Hematopoietic multipotent progenitor cell treated with erythropoietin and hydrocortisone succinate and interleukin-3 and kit ligand, for 17 days (in vitro differentiated cells): ENCODE measurements at regions not wholly inside any gene's neighbourhood (a gene's known extent, or its start where the extent isn't known, plus 50 kb on each side); places are given as distances from the start of the nearest gene placed in this dataset.
"Not testable (repeated sequence)": the region's sequence is repeated elsewhere in the genome, so short reads cannot be mapped to it uniquely, and the experiment has no call there.

Experiments
- DNase-seq: peaks from one replicate; pipeline ENCODE4 v3.0.0-alpha.2; 2015; ENCODE audit warnings: low spot score

- no peak for DNase-seq
Observed at GRCh38 chr2:40955042-40955441, 503.2 kb upstream of the SLC8A1 start.

DNA sequence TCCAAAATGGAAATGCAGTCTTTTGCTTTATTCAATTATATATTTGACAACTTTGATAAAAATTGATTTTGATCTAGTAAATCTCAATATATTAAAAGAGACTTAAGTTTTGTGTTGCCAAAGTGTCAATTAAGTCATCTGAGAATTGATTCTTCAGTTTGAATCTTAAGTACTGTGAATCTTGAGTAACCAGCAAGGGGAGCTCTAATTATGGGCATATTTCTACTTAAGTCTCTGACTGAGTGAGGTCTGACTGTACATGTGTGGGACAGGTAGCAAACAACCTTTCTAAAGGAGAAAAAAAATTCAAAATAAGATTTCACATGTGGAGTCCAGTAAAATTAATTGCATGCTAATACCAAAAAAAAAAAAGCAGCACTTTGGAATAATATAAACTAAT, 503.7 kb upstream of the SLC8A1 start:
- no peak for DNase-seq

DNA sequence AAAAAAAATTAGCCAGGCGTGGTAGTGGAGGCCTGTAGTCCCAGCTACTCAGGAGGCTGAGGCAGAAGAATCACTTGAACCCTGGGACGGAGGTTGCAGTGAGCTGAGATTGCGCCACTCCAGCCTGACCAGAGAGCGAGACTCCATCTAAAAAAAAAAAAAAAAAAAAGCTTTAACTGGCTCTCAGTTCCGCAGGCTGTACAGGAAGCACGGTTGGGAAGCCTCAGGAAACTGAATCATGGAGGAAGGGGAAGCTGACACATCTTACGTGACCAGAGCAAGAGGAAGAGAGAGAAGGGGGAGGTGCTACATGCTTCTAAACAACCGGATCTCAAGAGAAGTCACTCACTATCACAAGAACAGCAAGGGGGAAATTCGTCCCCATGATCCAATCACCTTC, 505.6 kb upstream of the SLC8A1 start:
- no peak for DNase-seq

- no peak for DNase-seq
Observed at GRCh38 chr2:40962026-40962425, 510.1 kb upstream of the SLC8A1 start.

GRCh38 chr2:40964509-40965250, 512.8 kb upstream of the SLC8A1 start:
- DNase-seq = no peak

DNA sequence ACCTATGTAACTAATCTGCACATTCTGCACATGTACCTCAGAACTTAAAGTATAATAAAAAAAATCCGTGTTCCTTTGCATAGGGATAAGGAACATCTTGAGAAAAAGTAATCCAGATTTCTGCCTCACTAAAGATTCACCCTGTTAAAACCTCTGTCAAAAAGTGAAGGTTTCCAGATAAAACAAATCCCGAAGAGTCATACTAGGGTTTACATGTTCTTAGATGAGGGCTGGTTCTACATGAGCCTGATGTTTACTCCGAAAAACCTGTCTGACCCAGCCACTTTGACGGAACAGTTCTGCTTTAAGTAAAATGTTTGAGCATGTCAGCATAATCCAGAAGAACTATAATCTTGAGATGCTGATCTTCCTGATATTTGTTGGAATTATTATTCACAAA, 515.6 kb upstream of the SLC8A1 start:
- no peak for DNase-seq

DNA sequence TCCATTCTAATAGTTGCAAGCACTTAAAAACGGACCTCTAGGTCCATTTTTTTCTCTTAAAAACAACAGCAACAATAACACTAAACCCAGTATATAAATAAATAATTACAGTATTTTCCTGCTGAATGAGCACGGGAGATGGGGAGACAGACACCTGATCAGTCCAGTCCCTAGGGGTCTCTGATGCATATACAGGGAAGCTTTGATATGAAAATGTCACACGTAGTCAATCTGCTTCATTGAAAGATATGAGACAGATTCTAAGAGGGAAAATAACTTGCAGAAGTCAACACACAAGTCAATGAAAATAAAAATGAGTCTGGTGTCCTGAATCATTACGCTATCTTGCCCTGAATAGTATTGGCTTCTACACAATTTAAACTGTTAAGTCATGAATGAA, 523.3 kb upstream of the SLC8A1 start:
- DNase-seq = no peak

DNA sequence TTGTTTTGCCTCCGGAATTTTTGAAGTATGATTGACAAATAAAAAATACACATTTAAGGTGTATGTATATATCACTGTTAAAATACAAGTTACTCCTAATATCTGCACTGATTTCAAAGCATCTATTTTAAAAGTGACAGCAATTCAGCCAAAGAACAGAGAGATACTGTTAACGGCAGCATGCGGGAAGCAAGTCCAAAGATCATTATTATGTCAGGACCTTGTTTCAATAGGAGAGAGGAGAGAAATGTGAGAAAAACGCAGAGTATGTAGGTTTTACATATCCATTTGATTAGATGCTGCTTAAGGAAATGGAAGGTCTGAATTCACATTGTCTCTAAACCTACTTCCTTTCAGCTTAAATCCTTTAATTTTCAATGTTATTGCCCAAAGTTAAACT, 545.5 kb upstream of the SLC8A1 start:
- DNase-seq = no peak

GRCh38 chr2:41000374-41000773, 548.5 kb upstream of the SLC8A1 start:
- no peak for DNase-seq

DNA sequence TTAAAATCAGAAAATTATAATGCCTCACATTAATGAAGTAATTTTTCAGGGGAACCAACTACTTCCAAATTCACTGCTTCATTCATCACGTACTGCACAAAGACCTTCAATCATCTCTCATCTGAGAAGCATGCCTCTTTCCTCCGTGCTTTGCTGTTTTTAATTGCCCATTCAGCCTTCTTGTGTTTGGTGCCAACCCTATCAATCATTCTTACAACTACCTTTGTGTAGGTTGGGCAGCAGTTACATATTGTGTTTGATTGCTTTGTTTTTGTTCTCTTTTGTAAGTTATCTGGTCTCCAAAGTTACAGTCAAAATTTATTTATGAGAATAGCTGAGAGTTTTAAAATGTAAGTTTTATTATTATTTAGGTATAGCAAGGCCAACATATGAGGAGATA, 549.0 kb upstream of the SLC8A1 start:
- DNase-seq = no peak

- DNase-seq = no peak
Observed at GRCh38 chr2:41004700-41005099, 552.8 kb upstream of the SLC8A1 start.

GRCh38 chr2:41020358-41020757, 568.5 kb upstream of the SLC8A1 start:
- no peak for DNase-seq

DNA sequence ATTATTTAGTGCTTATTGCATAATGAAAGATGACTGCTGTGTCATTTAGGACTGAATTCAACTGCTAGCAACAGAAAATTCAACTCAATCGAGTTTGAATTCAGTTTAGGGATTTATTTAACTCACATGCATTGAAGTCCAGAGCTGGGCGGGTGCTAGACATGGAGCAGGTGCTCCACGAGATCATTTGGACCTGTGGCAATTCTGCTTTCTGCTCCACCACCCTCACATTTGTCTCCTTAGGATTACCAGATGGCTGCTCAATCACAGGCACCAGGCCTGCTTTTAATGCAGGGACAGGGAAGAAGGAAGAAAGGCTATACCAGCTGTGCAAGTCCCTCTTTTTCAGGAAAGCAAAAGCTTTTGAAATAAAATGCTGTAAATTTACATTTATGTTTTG, 572.9 kb upstream of the SLC8A1 start:
- no peak for DNase-seq

- DNase-seq = no peak
Observed at GRCh38 chr2:41026613-41027012, 574.7 kb upstream of the SLC8A1 start.

DNA sequence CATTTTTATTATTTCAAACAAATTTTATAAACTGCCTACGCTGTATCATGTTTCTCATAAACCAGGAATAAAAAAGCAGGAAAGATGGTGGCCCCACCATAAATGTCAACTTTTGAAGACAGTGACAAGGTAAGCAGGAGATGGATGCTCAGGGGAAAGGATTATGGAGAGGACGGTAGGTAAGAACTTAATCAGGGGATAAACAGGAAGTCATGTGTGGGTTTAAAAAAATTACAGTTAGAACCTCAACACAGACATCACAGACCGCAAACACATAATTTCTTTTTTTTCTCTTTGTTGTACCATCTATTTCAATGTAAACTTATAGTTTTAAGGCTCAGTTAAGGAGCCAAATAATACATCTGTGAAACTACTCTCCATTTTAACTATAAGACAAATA, 575.2 kb upstream of the SLC8A1 start:
- DNase-seq = no peak

DNA sequence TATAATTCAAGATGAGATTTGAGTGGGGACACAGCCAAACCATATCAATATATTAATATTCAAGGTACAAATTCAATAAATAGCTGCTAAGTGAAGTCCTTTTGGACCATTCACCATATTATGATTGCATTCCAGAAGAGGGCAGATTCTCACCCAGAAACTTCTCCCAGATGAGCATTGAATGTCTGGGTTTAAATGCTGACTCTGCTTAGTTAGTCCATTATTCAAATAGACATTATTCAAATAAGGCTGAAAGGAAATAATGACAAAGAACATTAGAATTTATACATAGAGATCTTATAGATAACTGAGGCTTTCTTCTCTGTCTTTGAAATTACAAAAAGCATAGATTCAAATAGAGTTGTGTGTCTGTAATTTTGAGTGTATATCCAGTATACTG, 579.4 kb upstream of the SLC8A1 start:
- DNase-seq = no peak

DNA sequence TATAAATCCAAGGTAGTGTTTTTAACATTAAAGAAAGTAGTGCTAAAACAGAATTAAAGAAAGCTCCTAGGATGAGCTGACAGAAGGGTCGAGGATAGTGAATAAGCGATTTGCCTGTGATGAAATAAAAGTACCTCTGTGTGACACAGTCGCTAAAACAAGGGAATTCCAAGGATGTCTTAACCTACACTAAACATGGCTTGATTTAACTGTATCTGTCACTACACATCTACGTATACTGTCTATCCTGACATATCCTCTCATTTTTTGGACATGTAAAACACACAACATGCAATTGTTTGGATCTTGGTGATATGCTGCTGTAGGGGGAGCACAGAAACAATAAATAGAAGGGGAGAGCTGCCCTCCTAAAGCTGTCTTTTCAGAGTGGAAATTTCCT, 580.8 kb upstream of the SLC8A1 start:
- DNase-seq = no peak

- DNase-seq = no peak
Observed at GRCh38 chr2:41033127-41033526, 581.2 kb upstream of the SLC8A1 start.

DNA sequence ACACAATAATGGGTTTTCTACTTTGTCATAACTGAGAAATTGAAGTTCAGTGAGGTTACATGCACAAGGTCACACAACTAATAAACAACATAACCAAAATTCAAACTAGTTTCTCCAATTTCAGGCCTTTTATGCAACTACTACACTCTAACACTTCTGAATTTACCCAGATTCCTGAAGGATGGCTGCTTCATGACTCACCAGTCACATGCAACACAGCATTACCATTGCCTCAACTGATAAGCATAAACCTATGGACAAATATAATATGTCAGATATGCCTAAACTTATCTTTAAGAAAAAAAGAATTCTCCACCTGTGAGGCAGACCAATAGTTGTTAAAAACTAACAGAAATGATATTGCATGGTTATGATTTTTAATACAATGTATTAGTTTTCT, 586.5 kb upstream of the SLC8A1 start:
- no peak for DNase-seq

DNA sequence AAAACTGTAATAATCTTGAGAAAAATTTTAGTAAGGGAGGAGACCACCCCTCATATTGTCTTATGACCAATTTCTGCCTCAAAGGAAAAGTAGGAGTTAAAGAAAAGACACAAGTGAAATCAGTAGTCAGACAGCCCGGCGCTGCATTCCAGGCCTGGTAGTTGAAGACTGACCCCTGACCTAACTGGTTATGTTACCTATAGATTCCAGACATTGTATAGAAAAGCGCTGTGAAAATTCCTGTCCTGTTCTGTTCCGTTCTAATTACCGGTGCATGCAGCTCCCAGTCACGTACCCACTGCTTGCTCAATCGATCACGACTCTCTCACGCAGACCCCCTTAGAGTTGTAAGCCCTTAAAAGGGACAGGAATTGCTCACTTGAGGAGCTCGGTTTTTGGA, 587.9 kb upstream of the SLC8A1 start:
- DNase-seq = not testable (repeated sequence)

DNA sequence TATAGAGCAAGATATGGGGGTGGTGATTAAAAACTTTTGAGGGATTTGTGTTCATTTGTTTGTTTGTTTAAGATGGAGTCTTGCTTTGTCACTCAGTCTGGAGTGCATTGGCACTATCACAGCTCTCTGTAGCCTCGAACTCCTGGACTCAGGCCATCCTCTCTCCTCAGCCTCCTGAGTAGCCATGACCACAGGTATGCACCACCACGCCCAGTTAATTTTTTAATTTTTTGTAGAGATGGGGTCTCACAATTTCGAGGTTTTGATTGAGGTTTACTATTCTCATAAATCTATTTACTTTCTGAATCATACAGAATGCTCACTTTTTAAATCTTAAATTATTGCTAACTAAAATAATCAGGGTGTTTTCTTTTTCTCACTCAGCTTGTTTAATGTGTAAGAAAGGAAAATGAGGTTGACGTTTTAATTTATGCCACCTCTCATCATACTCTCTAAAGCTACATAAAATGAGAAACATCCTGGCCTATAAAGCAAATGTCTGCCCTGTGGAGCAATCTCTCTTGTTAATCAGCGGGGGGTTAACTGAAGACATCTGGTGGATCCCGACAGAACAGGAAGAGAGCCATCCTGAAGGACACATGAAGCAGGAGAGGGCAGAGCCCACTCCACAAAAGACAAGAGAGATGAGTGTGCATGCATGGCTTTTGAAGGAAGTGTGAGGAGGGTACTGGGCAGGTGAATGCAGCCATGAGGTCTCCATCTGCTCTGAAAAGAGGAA, 589.1 kb upstream of the SLC8A1 start:
- DNase-seq = no peak

DNA sequence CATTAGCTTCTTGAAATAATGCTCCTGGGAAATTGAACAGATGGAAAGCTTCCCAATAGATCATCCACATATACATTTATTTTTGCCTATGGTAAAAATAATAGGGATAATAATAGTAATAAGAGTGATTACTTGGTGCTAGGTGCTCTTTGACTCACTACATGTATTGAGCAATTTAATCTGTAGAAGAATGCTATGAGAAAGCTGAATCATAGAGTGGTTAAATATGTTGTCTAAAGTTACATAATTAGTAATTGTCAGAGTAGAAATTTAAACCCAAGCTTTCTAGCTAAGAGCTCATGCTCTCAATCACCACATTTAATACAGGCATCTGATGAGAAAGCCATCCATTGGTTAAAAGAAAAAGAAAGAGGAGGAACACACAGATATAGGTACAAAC, 590.5 kb upstream of the SLC8A1 start:
- no peak for DNase-seq

DNA sequence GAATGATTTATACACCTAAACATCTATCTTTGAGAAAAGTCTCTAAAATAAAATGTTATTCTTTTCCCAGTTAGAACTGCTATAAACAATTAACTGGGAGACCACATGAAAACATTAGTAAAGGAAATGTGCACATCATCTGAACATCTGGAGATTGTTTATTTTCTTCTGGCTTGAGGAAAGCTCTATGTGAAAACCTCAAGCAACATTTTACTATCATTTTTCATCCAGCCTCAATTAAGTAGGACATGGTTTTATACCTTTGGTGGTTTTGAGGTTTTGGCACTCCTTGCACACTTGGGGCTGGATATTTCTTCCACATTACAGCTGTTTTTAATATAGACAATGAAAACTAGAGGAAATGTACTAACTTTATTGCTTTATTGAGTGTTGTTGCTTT, 609.5 kb upstream of the SLC8A1 start:
- no peak for DNase-seq

DNA sequence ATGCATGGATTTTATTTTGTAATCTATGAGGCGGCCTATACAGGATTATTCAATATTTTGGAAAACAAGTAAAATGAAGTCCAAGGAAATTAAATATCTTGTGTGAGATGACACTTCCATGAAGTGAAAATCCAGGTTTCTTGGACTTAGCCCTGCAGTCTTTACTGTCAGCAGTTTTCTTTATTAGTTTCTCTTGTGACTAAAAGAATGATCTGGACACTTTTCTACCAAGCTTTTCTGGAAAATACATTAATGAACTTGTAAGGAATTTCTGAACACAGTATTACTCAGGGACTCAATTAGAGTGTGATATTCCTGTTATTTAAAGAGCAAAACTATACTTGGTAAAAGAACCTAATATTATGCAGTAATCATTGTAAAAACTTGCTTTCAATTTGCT, 610.4 kb upstream of the SLC8A1 start:
- no peak for DNase-seq
